Hepatocyte (in vitro differentiated cells): ENCODE measurements at regions not wholly inside any gene's neighbourhood (a gene's known extent, or its start where the extent isn't known, plus 50 kb on each side); places are given as distances from the start of the nearest gene placed in this dataset.

ENCODE experiments used
- EZH2phosphoT487 ChIP-seq: fragments of 200-600 bp; sonication (generic); IDR thresholded peaks from one replicate; pipeline ENCODE4 v1.6.1; 2018; ENCODE audit warnings: antibody characterized with exemption, mild to moderate bottlenecking, low read depth, moderate library complexity; ENCODE audit not compliant: unreplicated experiment, severe bottlenecking
- TF ChIP-seq, protein P1 (sequence below): fragments of 200-600 bp; sonication (generic); IDR thresholded peaks from 2 replicates; pipeline ENCODE4 v1.5.1; 2016; ENCODE audit warnings: antibody characterized with exemption, mild to moderate bottlenecking; ENCODE audit not compliant: poor library complexity

DNA sequence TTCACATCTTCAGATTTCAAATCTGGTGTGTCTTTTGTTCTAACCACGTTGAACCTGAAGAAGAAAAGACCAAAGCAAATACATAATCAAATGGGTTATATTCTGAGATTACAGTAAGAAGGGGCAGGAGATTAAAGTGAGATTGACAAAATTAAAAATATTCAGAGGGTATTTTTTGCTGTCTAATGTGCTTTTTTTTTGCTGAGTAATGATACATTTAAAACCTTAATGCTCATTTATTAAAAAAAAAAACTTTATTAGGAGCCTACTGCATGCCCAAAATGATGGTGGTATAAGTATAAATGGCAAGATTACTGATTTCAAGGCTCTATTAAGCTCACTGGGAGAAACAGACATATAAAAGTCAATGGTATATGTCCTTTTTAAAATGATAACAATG lies 459.4 kb downstream of the FGF9 start:
- TF ChIP-seq, protein P1, sequence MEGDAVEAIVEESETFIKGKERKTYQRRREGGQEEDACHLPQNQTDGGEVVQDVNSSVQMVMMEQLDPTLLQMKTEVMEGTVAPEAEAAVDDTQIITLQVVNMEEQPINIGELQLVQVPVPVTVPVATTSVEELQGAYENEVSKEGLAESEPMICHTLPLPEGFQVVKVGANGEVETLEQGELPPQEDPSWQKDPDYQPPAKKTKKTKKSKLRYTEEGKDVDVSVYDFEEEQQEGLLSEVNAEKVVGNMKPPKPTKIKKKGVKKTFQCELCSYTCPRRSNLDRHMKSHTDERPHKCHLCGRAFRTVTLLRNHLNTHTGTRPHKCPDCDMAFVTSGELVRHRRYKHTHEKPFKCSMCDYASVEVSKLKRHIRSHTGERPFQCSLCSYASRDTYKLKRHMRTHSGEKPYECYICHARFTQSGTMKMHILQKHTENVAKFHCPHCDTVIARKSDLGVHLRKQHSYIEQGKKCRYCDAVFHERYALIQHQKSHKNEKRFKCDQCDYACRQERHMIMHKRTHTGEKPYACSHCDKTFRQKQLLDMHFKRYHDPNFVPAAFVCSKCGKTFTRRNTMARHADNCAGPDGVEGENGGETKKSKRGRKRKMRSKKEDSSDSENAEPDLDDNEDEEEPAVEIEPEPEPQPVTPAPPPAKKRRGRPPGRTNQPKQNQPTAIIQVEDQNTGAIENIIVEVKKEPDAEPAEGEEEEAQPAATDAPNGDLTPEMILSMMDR: no peak
- TF ChIP-seq EZH2phosphoT487: no peak
